Erythroblast (primary cell): ENCODE measurements at regions not wholly inside any gene's neighbourhood (a gene's known extent, or its start where the extent isn't known, plus 50 kb on each side); places are given as distances from the start of the nearest gene placed in this dataset.

ENCODE experiments used
- DNase-seq, 2 experiments: peaks; one replicate each; lab custom pipeline; 2025; lab: John Stamatoyannopoulos, UW
- GATA1 ChIP-seq: IDR thresholded peaks from 2 replicates; pipeline ENCODE4 v1.6.1; 2011; ENCODE audit warnings: low read depth, mild to moderate bottlenecking, control low read depth, low read length, moderate library complexity
- POLR2A ChIP-seq: IDR thresholded peaks from 2 replicates; pipeline ENCODE4 v1.6.1; 2011; ENCODE audit warnings: mild to moderate bottlenecking, low read length

DNA sequence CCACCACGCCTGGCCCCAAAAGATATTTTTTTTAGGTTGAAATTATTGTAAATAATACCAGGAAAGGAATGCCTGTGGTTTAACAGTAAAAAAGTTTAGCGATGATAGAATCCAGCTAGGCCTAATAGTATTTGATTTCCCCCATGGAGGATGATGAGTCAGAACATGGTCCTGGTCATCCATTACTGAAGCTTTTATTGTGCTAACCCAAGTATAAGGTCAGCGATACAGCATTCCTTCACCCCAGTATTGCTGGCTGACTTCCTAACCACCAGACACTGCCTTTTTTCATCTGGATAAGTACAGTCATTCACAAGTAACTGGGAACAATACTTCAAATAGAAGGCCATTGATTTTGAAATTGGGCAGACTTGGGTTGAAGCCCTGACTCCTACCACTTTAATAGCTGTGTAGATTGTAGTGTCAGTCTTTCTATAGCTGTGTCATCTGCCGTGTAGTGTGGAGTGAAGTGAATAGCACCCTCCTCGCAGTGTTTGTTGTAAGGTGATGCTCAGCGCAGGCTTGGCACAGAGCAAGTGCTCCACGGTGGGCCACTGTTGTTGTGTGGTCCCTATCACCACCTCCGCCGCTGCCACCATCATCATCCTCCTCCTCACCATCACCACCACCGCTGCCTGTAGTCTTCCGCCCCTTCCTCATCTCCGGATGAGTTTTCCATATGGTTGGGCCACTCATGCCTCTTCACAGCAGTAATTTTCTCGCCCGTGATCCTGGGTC is 436.0 kb upstream of the TPM1 start:
- TF ChIP-seq POLR2A (no peak), GATA1 (no peak)
- DNase-seq: no peak

- no peak for TF ChIP-seq GATA1
- no peak for TF ChIP-seq POLR2A
- no peak for DNase-seq
Observed at GRCh38 chr15:62607114-62607462, 435.5 kb upstream of the TPM1 start.

GRCh38 chr15:62607643-62608042 is 434.9 kb upstream of the TPM1 start:
- TF ChIP-seq GATA1: no peak
- TF ChIP-seq POLR2A: no peak
- DNase-seq: no peak

DNA sequence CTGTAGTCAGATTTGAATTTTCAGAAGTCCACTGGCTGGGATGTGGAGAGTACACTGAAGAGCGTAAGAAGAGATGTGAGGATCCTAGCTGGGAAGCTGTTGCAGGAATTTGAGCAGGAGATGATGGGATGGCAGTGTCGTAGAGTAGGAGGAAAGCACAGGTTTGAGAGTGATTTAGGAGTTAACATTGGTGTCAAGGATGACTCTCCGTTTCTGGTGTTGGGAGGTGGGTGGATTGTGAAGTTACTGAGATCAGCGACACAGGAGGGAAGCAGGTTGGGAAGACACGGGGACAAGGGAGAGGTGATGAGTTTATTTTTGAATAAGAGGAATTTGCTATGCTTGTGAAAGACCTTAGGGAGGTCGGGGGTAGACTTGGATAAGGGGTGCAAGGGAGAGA is 434.2 kb upstream of the TPM1 start:
- TF ChIP-seq POLR2A (no peak), GATA1 (no peak)
- no peak for DNase-seq

- TF ChIP-seq POLR2A: no peak
- no peak for TF ChIP-seq GATA1
- no peak for DNase-seq
Observed at GRCh38 chr15:62610265-62610869, 432.2 kb upstream of the TPM1 start.

DNA sequence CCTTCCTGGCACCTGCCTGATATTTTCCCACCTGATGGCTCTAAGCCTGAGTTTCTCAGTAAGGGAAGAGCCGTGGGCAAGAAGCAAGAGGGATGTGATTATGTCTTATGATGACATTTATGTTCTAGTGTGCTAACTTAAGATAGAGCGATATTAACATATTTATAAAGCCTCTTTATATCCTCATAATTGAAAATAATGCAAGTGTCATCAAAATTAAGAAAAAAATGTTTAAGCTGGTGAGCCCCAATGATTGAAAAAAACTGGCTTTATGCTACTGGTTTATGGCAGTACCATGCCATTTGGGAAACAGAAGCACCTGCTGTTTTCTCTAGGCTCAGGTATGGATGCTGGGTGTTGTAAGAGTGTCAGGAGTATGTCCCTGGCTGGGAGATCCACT is 431.5 kb upstream of the TPM1 start:
- no peak for TF ChIP-seq POLR2A
- TF ChIP-seq GATA1: no peak
- DNase-seq: no peak

GRCh38 chr15:62612183-62612733 is 430.3 kb upstream of the TPM1 start:
- TF ChIP-seq GATA1 (no peak), POLR2A (no peak)
- no peak for DNase-seq

DNA sequence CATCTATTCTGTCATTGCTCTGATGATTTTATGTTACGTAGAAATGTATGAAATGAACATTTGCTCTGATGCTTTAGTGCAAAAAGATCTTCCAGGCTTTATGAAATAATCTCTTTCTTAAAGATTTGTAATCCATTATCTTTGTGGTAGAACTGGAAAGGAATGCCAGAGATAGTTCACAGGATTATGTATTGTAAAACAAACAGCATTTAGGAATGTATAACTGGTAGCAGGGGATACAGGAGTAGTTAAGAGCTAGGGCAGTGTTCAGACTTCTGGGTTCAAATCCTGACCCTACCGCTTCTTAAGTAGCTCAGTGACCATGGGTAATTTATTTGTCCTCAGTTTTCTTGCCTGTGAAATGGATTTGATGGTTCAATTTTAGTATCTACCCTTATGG is 429.8 kb upstream of the TPM1 start:
- TF ChIP-seq POLR2A (no peak), GATA1 (no peak)
- DNase-seq: no peak

- no peak for TF ChIP-seq GATA1
- no peak for TF ChIP-seq POLR2A
- no peak for DNase-seq
Observed at GRCh38 chr15:62616746-62617145, 425.8 kb upstream of the TPM1 start.

DNA sequence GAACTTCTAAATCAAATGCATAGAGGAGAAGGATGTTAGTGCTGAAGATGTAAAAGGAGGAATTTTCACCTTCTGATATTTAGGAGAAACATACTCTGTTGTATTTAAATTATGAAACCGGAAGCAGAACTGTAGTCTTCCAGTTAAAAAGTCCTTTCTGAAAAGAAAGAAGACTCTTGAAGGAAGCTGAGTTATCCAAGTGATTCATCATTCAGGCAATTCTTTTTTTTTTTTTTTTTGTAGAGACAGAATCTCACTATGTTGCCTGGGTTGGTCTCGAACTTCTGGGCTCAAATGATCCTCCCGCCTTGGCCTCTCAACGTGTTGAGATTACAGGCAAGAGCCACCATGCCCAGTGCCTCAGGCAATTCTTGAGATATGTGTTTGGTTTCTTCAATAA is 424.8 kb upstream of the TPM1 start:
- DNase-seq: no peak
- TF ChIP-seq POLR2A (no peak), GATA1 (no peak)

- no peak for TF ChIP-seq GATA1
- TF ChIP-seq POLR2A: no peak
- no peak for DNase-seq
Observed at GRCh38 chr15:62618432-62618831, 424.1 kb upstream of the TPM1 start.

GRCh38 chr15:62618846-62619504 is 423.6 kb upstream of the TPM1 start:
- TF ChIP-seq POLR2A (no peak), GATA1 (no peak)
- no peak for DNase-seq

- DNase-seq: no peak
- no peak for TF ChIP-seq POLR2A
- no peak for TF ChIP-seq GATA1
Observed at GRCh38 chr15:62619526-62619925, 423.0 kb upstream of the TPM1 start.

- no peak for DNase-seq
- TF ChIP-seq POLR2A: no peak
- TF ChIP-seq GATA1: no peak
Observed at GRCh38 chr15:62622775-62623174, 419.8 kb upstream of the TPM1 start.
